ENCODE measurements at regions not wholly inside any gene's neighbourhood (a gene's known extent, or its start where the extent isn't known, plus 50 kb on each side); places are given as distances from the start of the nearest gene placed in this dataset.

GRCh38 chr2:41723526-41723925, 324.3 kb upstream of the PKDCC start:
- no peak for TF ChIP-seq EZH2 (IDR thresholded peaks at IDR 0.05; ENCODE audit: low read length, missing control alignments)
- no peak for TF ChIP-seq CTCF (conservative IDR thresholded peaks at IDR 0.05 in 1 of 2, IDR thresholded peaks at IDR 0.05 in 1 of 2; ENCODE audit: low read depth in 1 of 2, low read length in 2 of 2)

All from fibroblast of lung (primary cell).